CD4-positive, alpha-beta T cell (primary cell): ENCODE measurements at regions not wholly inside any gene's neighbourhood (a gene's known extent, or its start where the extent isn't known, plus 50 kb on each side); places are given as distances from the start of the nearest gene placed in this dataset.

Experiments
- ATAC-seq: fragments of 200-7000 bp; cut with Tn5 transposase; one replicate; pipeline ENCODE4 v1.10.0; 2022; ENCODE audit warnings: mild to moderate bottlenecking; ENCODE audit not compliant: poor library complexity
- CTCF ChIA-PET: fragments of 350-600 bp; sonication (Branson Sonifier 250); formaldehyde crosslinking; loops from one replicate; lab custom pipeline; 2021; ENCODE audit warnings: antibody characterized with exemption, inconsistent platforms; lab: Charles Lee
- POLR2A ChIA-PET: fragments of 350-600 bp; sonication (Branson Sonifier 250); formaldehyde crosslinking; loops from one replicate; lab custom pipeline; 2021; ENCODE audit warnings: antibody characterized with exemption, inconsistent platforms; lab: Charles Lee
- DNase-seq, 14 experiments: peaks; one replicate each; pipeline ENCODE4 v3.0.0-alpha.2; 2013 to 2020; ENCODE audit warnings: mixed read lengths in 2 of 14
- H3K27ac ChIP-seq, 2 donors: one replicate each; pipeline versions ENCODE4 v1.5.1 to v1.7.0; 2013; ENCODE audit warnings: low read length in 2 of 2, low read depth in 1 of 2, mild to moderate bottlenecking in 1 of 2
- H3K27me3 ChIP-seq, 2 experiments: 1 replicate in 1 of 2; 2 replicates in 1 of 2; pipeline versions ENCODE4 v1.6.1 to v1.7.0; 2013; ENCODE audit warnings: low read length in 2 of 2, control low read depth in 1 of 2, mild to moderate bottlenecking in 1 of 2, moderate library complexity in 1 of 2; ENCODE audit not compliant: insufficient read depth in 2 of 2, control insufficient read depth in 1 of 2
- H3K36me3 ChIP-seq: one replicate; pipeline ENCODE4 v1.6.1; 2013; ENCODE audit warnings: low read length, control low read depth; ENCODE audit not compliant: insufficient read depth
- H3K4me1 ChIP-seq: one replicate; pipeline ENCODE4 v1.6.1; 2013; ENCODE audit warnings: low read length, control low read depth; ENCODE audit not compliant: insufficient read depth
- H3K4me3 ChIP-seq: one replicate; pipeline ENCODE4 v1.5.1; 2013; ENCODE audit warnings: mild to moderate bottlenecking, low read length, moderate library complexity
- H3K9me3 ChIP-seq, 2 experiments: 1 replicate in 1 of 2; 2 replicates in 1 of 2; pipeline versions ENCODE4 v1.6.1 to v1.7.0; 2013; ENCODE audit warnings: low read length in 2 of 2, mild to moderate bottlenecking in 2 of 2, control low read depth in 1 of 2, moderate library complexity in 1 of 2; ENCODE audit not compliant: control insufficient read depth in 1 of 2, insufficient read depth in 1 of 2
- H3K27ac Mint-ChIP-seq: one replicate; pipeline ENCODE4 v1.8.0; 2020; ENCODE audit warnings: mixed read lengths
- H3K27me3 Mint-ChIP-seq: one replicate; pipeline ENCODE4 v1.8.0; 2021; ENCODE audit warnings: mixed read lengths
- H3K36me3 Mint-ChIP-seq: one replicate; pipeline ENCODE4 v1.8.0; 2021; ENCODE audit warnings: low read depth, mixed read lengths
- H3K4me1 Mint-ChIP-seq: one replicate; pipeline ENCODE4 v1.8.0; 2021; ENCODE audit warnings: low read depth, mixed read lengths
- H3K4me3 Mint-ChIP-seq: one replicate; pipeline ENCODE4 v1.8.0; 2020; ENCODE audit warnings: mild to moderate bottlenecking, mixed read lengths
- H3K9me3 Mint-ChIP-seq: one replicate; pipeline ENCODE4 v1.8.0; 2020; ENCODE audit warnings: mixed read lengths
- intact Hi-C, 2 experiments: fragments of 100-400 bp; cut with DNase I in 1 of 2; cut with micrococcal nuclease in 1 of 2; formaldehyde crosslinking; loops; one replicate each; pipeline versions ENCODE4 v1.15.1 to v1.9.0; 2023 to 2025; cut with DNase I, micrococcal nuclease
- TF ChIP-seq, protein P1 (sequence below): fragments of 200-600 bp; IDR thresholded peaks from one replicate; pipeline ENCODE4 v1.8.0; 2022; ENCODE audit warnings: antibody characterized with exemption, mild to moderate bottlenecking

DNA sequence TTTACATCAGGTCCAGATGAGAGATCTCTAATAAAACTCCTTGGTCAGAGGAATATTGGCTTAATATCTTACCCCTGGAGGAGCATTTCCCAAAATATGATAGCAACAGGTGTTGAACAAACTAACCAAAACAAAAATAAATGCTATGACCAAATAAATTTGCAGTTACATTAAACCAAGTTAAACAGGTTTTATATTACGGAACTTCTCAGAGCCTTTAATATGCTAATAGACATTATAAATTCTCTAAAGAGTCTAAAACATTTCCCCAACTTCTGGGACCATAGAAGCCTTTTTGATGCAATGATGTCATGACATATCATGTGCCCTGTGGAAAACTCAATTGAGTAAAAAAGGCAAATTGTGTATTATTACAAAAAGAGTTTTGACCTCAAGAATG is 90.9 kb upstream of the ARMC2 start:
- Mint-ChIP-seq H3K36me3 (no peaks in the 10 kb centered on the region), H3K4me3 (no peak overlapping the region), H3K27me3 (no peaks in the 10 kb centered on the region), H3K4me1 (no peaks in the 10 kb centered on the region), H3K27ac (no peak overlapping the region), H3K9me3 (no peaks in the 10 kb centered on the region)
- DNase-seq (no peak), ATAC-seq (no peak)
- POLR2A ChIA-PET = no interaction called here
- Histone ChIP-seq H3K4me3 (no peak overlapping the region), H3K36me3 (no peaks in the 10 kb centered on the region), H3K9me3 (no peaks in the 10 kb centered on the region), H3K4me1 (no peaks in the 10 kb centered on the region), H3K27me3 (no peaks in the 10 kb centered on the region), H3K27ac (no peak overlapping the region)
- TF ChIP-seq, protein P1, sequence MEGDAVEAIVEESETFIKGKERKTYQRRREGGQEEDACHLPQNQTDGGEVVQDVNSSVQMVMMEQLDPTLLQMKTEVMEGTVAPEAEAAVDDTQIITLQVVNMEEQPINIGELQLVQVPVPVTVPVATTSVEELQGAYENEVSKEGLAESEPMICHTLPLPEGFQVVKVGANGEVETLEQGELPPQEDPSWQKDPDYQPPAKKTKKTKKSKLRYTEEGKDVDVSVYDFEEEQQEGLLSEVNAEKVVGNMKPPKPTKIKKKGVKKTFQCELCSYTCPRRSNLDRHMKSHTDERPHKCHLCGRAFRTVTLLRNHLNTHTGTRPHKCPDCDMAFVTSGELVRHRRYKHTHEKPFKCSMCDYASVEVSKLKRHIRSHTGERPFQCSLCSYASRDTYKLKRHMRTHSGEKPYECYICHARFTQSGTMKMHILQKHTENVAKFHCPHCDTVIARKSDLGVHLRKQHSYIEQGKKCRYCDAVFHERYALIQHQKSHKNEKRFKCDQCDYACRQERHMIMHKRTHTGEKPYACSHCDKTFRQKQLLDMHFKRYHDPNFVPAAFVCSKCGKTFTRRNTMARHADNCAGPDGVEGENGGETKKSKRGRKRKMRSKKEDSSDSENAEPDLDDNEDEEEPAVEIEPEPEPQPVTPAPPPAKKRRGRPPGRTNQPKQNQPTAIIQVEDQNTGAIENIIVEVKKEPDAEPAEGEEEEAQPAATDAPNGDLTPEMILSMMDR = no peak
- CTCF ChIA-PET = no interaction called here
- intact Hi-C loops = no loop called here

DNA sequence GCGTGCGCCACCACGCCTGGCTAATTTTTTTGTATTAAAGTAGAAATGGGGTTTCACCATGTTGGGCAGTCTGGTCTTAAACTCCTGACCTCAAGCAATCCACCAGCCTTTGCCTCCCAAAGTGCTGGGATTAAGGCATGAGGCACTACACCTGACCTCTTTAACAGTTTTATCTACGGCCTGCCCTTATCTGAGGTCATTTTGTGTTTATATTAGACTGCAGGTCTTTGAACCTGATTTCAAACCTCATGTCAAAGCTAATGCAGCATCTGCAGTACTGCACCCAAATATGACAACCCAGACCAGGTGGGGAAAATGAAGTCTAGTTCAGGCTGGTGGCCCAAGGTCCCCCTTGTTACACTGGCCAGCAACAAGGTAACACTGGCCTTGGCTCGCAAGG is 89.3 kb upstream of the ARMC2 start:
- H3K4me3 ChIP-seq = no peak overlapping the region
- no peaks in the 10 kb centered on the region for H3K27me3 ChIP-seq
- no peaks in the 10 kb centered on the region for H3K36me3 Mint-ChIP-seq
- H3K4me1 Mint-ChIP-seq = no peaks in the 10 kb centered on the region
- no peaks in the 10 kb centered on the region for H3K36me3 ChIP-seq
- no peaks in the 10 kb centered on the region for H3K27me3 Mint-ChIP-seq
- no peak overlapping the region for H3K27ac ChIP-seq
- no peak overlapping the region for H3K4me3 Mint-ChIP-seq
- ATAC-seq = no peak
- H3K9me3 ChIP-seq = no peaks in the 10 kb centered on the region
- DNase-seq = no peak
- no peak overlapping the region for H3K27ac Mint-ChIP-seq
- H3K4me1 ChIP-seq = no peaks in the 10 kb centered on the region
- ChIA-PET CTCF (no interaction called here), POLR2A (no interaction called here)
- H3K9me3 Mint-ChIP-seq = no peaks in the 10 kb centered on the region
- intact Hi-C loops = no loop called here
- TF ChIP-seq, protein P1 = no peak

DNA sequence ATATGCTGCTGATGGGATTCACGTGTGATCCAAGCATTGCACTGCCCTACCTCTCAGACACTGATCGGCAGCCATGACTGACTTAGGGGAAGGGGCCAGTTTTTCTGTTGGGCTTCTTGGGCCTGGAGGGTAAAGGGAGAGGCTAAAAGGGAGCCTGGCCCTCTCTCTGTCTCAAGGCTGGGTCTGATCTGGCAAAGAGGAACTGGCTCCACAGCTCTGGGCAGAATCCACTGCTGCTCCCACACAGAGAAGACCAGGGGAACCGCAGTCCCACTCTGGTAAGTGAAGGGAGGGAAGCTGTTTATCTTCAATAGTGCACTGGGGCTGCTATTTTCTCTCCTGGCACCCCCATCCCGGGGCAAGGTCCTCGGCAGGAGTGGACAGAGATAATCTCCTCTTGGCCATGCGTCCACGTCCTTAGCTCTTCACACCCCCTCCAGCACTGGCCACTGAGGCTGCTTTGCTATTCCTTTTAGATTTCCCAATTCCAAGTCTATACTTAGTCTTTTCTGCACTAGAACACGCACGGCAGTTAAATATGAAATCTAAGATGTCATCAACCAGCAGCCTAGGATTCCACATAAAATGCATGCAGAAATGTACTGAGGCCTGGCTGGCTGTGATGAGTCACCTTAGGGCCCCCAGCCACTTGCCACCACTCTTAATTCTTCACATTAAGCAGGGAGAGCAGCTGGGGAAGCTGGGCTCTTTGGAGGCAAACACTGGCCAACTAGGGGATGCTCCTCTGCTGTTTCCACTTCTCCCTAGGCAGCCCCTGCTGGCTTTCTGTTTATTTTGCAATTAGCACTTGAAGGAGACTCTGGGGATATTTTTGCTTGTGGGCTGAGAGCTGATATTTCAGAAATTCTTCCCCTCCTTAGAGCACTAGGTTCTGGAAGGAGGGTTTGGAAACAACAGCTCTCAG is 87.8 kb upstream of the ARMC2 start:
- no peak overlapping the region for H3K27ac ChIP-seq
- no peak overlapping the region for H3K4me3 ChIP-seq
- H3K27me3 Mint-ChIP-seq = no peaks in the 10 kb centered on the region
- no peak for DNase-seq
- no peaks in the 10 kb centered on the region for H3K9me3 ChIP-seq
- CTCF ChIA-PET = no interaction called here
- intact Hi-C loops = no loop called here
- TF ChIP-seq, protein P1 = no peak
- no peaks in the 10 kb centered on the region for H3K4me1 ChIP-seq
- no peaks in the 10 kb centered on the region for H3K27me3 ChIP-seq
- no peaks in the 10 kb centered on the region for H3K36me3 ChIP-seq
- no peaks in the 10 kb centered on the region for H3K4me1 Mint-ChIP-seq
- H3K4me3 Mint-ChIP-seq = no peak overlapping the region
- H3K27ac Mint-ChIP-seq = no peak overlapping the region
- H3K9me3 Mint-ChIP-seq = no peaks in the 10 kb centered on the region
- no peaks in the 10 kb centered on the region for H3K36me3 Mint-ChIP-seq
- no peak for ATAC-seq
- POLR2A ChIA-PET = no interaction called here
